Lung (tissue), 11 donors: ENCODE measurements at regions not wholly inside any gene's neighbourhood (a gene's known extent, or its start where the extent isn't known, plus 50 kb on each side); places are given as distances from the start of the nearest gene placed in this dataset.

Experiments
- ATAC-seq: fragments of 200-7000 bp; cut with Tn5 transposase; one replicate; pipeline ENCODE4 v1.9.1; 2020; ENCODE audit warnings: moderate number of reproducible peaks; ENCODE audit not compliant: insufficient read depth, low FRiP score
- DNase-seq, 3 donors: peaks; one replicate each; pipeline ENCODE4 v3.0.0-alpha.2; 2013 to 2017
- H3K27ac ChIP-seq, 2 donors: one replicate each; pipeline ENCODE4 v1.5.1; 2013; ENCODE audit warnings: mild to moderate bottlenecking in 2 of 2, moderate library complexity in 2 of 2, control low read depth in 1 of 2, inconsistent platforms in 1 of 2, low read depth in 1 of 2, low read length in 1 of 2
- H3K27me3 ChIP-seq, 3 donors: one replicate each; pipeline ENCODE4 v1.5.1; 2013; ENCODE audit warnings: low read length in 2 of 3; ENCODE audit not compliant: control insufficient read depth in 3 of 3, insufficient read depth in 3 of 3
- H3K36me3 ChIP-seq, 4 donors: one replicate each; pipeline ENCODE4 v1.5.1; 2013; ENCODE audit warnings: low read length in 4 of 4, mild to moderate bottlenecking in 1 of 4, moderate library complexity in 1 of 4; ENCODE audit not compliant: control insufficient read depth in 4 of 4, insufficient read depth in 4 of 4
- H3K4me1 ChIP-seq, 5 donors: one replicate each; pipeline ENCODE4 v1.5.1; 2013; ENCODE audit warnings: low read length in 5 of 5, mild to moderate bottlenecking in 2 of 5, moderate library complexity in 1 of 5; ENCODE audit not compliant: control insufficient read depth in 5 of 5, insufficient read depth in 5 of 5
- H3K4me3 ChIP-seq: one replicate; pipeline ENCODE4 v1.5.1; 2013; ENCODE audit warnings: mild to moderate bottlenecking, control low read depth, moderate library complexity
- H3K9ac ChIP-seq, 2 donors: one replicate each; pipeline ENCODE4 v1.5.1; 2013; ENCODE audit warnings: low read length in 2 of 2, control low read depth in 1 of 2; ENCODE audit not compliant: insufficient read depth in 1 of 2
- H3K9me3 ChIP-seq, 4 donors: one replicate each; pipeline ENCODE4 v1.5.1; 2013; ENCODE audit warnings: low read length in 3 of 4, mild to moderate bottlenecking in 1 of 4, moderate library complexity in 1 of 4; ENCODE audit not compliant: control insufficient read depth in 4 of 4, insufficient read depth in 3 of 4
- WGBS, 2 donors: extraction: QIAGEN DNeasy Blood & Tissue Kit; methylation state at CpG; one replicate each; pipeline ENCODE4 v1.1.7; 2013; 5-methylcytosine and 5-hydroxymethylcytosine counted together
- TF ChIP-seq, protein P1 (sequence below): IDR thresholded peaks from 2 replicates; pipeline ENCODE4 v1.5.1; 2012; ENCODE audit warnings: mild to moderate bottlenecking; ENCODE audit errors: control extremely low read depth, extremely low read depth
- donor health status: control.
- donor health status: control.
- donor health status: Bipolar disorder and iron deficiency.
- donor health status: healthy.
- donor health status: DM: yes; HTN: yes; CAD: no.

DNA sequence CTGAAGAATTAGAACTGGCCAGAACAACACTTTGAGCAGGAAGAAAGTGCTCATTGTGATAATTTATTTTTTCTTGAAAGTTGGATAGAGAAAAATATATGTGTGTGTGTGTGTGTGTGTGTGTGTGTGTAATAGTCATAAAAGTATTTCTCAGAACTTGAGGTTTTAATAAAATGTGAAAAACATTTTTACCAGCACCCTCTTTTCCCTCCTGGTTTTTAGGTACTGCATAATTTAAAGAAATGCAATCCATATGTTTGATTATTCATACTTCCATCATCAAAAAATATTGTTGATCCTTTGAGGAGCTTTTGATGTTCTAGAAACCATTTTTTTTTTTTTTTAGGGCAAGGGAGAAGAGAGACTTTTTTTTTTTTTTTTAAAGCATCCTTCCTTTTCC lies 66.8 kb upstream of the JUN start:
- no peaks in the 10 kb centered on the region for H3K36me3 ChIP-seq
- no peaks in the 10 kb centered on the region for H3K27me3 ChIP-seq
- no peak overlapping the region for H3K9ac ChIP-seq
- H3K4me1 ChIP-seq, result peaks cover 5 to 32% (median 15%) of the 10 kb centered on the region in 5 donors
- TF ChIP-seq, protein P1, sequence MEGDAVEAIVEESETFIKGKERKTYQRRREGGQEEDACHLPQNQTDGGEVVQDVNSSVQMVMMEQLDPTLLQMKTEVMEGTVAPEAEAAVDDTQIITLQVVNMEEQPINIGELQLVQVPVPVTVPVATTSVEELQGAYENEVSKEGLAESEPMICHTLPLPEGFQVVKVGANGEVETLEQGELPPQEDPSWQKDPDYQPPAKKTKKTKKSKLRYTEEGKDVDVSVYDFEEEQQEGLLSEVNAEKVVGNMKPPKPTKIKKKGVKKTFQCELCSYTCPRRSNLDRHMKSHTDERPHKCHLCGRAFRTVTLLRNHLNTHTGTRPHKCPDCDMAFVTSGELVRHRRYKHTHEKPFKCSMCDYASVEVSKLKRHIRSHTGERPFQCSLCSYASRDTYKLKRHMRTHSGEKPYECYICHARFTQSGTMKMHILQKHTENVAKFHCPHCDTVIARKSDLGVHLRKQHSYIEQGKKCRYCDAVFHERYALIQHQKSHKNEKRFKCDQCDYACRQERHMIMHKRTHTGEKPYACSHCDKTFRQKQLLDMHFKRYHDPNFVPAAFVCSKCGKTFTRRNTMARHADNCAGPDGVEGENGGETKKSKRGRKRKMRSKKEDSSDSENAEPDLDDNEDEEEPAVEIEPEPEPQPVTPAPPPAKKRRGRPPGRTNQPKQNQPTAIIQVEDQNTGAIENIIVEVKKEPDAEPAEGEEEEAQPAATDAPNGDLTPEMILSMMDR, result no peak
- no peak overlapping the region for H3K4me3 ChIP-seq
- H3K27ac ChIP-seq, result no peak overlapping the region
- H3K9me3 ChIP-seq, result no peaks in the 10 kb centered on the region
- DNase-seq (no peak), ATAC-seq (no peak)

DNA sequence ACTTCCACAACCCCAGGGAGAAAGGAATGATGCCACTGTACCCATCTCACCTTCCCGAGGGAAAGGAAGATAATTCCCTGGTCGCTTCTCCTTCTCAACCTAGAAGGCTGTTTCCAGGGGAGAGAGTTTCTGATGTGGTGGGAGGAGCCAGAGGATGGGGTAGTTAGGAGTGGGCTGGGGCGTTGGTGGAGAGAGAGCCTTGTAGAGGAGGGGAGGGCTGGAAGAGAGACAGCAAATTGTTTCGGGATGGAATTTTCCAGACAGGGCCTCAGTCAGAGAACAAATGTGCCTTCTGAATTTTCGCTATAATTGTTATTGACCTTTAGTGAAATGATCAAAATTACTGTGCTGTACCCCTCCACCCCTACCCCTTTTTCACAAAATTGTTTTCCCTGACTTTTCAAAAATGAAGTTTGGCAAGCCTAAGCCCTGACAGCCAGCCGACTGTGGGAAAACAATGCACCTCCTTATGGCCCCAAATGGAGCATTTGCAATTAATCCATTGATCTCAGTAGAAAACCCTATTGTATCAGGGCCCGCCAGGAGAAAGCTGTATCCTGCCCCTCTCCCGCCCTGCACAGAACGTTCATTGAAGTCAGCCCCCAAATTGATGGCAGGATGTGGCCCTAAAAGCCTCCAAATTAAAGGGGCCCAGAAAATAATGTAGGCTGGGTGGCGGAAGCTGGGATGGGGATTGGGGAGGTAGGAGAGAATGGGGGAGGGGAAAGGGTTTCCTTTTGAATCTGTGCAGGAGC lies 69.1 kb upstream of the JUN start:
- TF ChIP-seq, protein P1, result no peak
- peaks cover 5 to 32% (median 15%) of the 10 kb centered on the region in 5 donors for H3K4me1 ChIP-seq
- DNase-seq (peak in 1 of 3 donors; percentile 10), ATAC-seq (no peak)
- no peak overlapping the region for H3K4me3 ChIP-seq
- H3K27ac ChIP-seq, result no peak overlapping the region
- H3K27me3 ChIP-seq, result no peaks in the 10 kb centered on the region
- H3K9me3 ChIP-seq, result no peaks in the 10 kb centered on the region
- no peaks in the 10 kb centered on the region for H3K36me3 ChIP-seq
- H3K9ac ChIP-seq, result no peak overlapping the region
- WGBS, 2 donors, result 89 to 94% methylated on average over 10 of the region's 10 CpGs

- TF ChIP-seq, protein P1, result no peak
- H3K27me3 ChIP-seq, result no peaks in the 10 kb centered on the region
- DNase-seq (peak in 1 of 3 donors; percentile 42), ATAC-seq (no peak)
- H3K4me3 ChIP-seq, result no peak overlapping the region
- H3K9ac ChIP-seq, result no peak overlapping the region
- no peaks in the 10 kb centered on the region for H3K36me3 ChIP-seq
- peaks cover 1 to 24% (median 15%) of the 10 kb centered on the region in 5 donors for H3K4me1 ChIP-seq
- 12 to 33% methylated on average over 2 of the region's 2 CpGs for whole genome bisulfite sequencing, 2 donors
- H3K27ac ChIP-seq, result peak overlapping the region in 1 of 2 donors; percentile 61
- no peaks in the 10 kb centered on the region for H3K9me3 ChIP-seq
Observed at GRCh38 chr1:58854576-58854975, 70.7 kb upstream of the JUN start.
